ENCODE measurements at regions not wholly inside any gene's neighbourhood (a gene's known extent, or its start where the extent isn't known, plus 50 kb on each side); places are given as distances from the start of the nearest gene placed in this dataset.

- Histone ChIP-seq H3K27ac (replicated peaks) (no peak overlapping the region), H3K27me3 (ENCODE audit: insufficient read depth, poor library complexity, severe bottlenecking) (no peaks in the 10 kb centered on the region), H3K4me3 (replicated peaks; ENCODE audit: insufficient read depth, low read length) (no peak overlapping the region)
- TF ChIP-seq GABPA (IDR thresholded peaks at IDR 0.05; ENCODE audit: low read depth) (no peak), REST (IDR thresholded peaks at IDR 0.05; ENCODE audit: insufficient replicate concordance, low read depth) (no peak), POLR2AphosphoS5 (IDR thresholded peaks at IDR 0.05; ENCODE audit: low read depth) (no peak), CTCF (IDR thresholded peaks at IDR 0.05; ENCODE audit: insufficient read depth, low read length) (no peak), SPI1 (IDR thresholded peaks at IDR 0.05; ENCODE audit: borderline replicate concordance, low read depth) (no peak)
- DNase-seq (ENCODE audit: low read depth in 1 of 2, low spot score in 1 of 2), result no peak
These were observed 63.0 kb downstream of the C5orf15 start for GRCh38 chr5:133905424-133905823.

- DNase-seq (ENCODE audit: low read depth in 1 of 2, low spot score in 1 of 2), result no peak
- TF ChIP-seq GABPA (IDR thresholded peaks at IDR 0.05; ENCODE audit: low read depth) (no peak), SPI1 (IDR thresholded peaks at IDR 0.05; ENCODE audit: borderline replicate concordance, low read depth) (no peak), REST (IDR thresholded peaks at IDR 0.05; ENCODE audit: insufficient replicate concordance, low read depth) (no peak), CTCF (IDR thresholded peaks at IDR 0.05; ENCODE audit: insufficient read depth, low read length) (no peak), POLR2AphosphoS5 (IDR thresholded peaks at IDR 0.05; ENCODE audit: low read depth) (no peak)
- no peaks in the 10 kb centered on the region for H3K27me3 ChIP-seq (ENCODE audit: insufficient read depth, poor library complexity, severe bottlenecking)
- no peak overlapping the region for H3K27ac ChIP-seq (replicated peaks)
- no peak overlapping the region for H3K4me3 ChIP-seq (replicated peaks; ENCODE audit: insufficient read depth, low read length)
These were observed 63.8 kb downstream of the C5orf15 start for GRCh38 chr5:133904641-133905040.

GRCh38 chr5:133902511-133903118, 65.8 kb downstream of the C5orf15 start:
- no peak for DNase-seq (ENCODE audit: low read depth in 1 of 2, low spot score in 1 of 2)
- Histone ChIP-seq H3K4me3 (replicated peaks; ENCODE audit: insufficient read depth, low read length) (no peak overlapping the region), H3K27me3 (ENCODE audit: insufficient read depth, poor library complexity, severe bottlenecking) (no peaks in the 10 kb centered on the region), H3K27ac (replicated peaks) (no peak overlapping the region)
- TF ChIP-seq REST (IDR thresholded peaks at IDR 0.05; ENCODE audit: insufficient replicate concordance, low read depth) (no peak), GABPA (IDR thresholded peaks at IDR 0.05; ENCODE audit: low read depth) (no peak), POLR2AphosphoS5 (IDR thresholded peaks at IDR 0.05; ENCODE audit: low read depth) (no peak), SPI1 (IDR thresholded peaks at IDR 0.05; ENCODE audit: borderline replicate concordance, low read depth) (no peak), CTCF (IDR thresholded peaks at IDR 0.05; ENCODE audit: insufficient read depth, low read length) (no peak)

All from HL-60 (cell line).